ENCODE measurements at regions not wholly inside any gene's neighbourhood (a gene's known extent, or its start where the extent isn't known, plus 50 kb on each side); places are given as distances from the start of the nearest gene placed in this dataset.

DNA sequence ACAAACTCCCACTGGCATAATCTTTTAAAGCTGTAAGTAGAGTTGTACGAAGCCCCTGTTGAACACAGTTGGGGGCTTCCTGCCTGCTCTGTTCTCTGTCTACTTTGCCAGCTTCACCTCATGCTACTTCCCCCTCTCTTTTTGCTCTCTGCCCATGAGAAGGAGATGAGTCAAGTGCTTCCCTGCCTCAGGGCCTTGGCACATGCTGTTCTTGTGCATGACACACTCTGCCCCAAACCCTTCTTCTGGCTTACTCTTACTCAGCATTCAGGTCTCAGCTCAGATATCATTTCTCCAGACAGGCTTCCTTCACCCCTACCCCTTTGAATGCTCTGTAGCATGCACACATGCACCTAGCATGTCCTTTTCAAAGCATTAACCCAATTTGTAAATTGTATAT, 208.8 kb downstream of the FOXD2 start:
- Mint-ChIP-seq H3K4me1 (no peaks in the 10 kb centered on the region), H3K36me3 (no peaks in the 10 kb centered on the region), H3K4me3 (no peak overlapping the region), H3K9me3 (no peaks in the 10 kb centered on the region), H3K27ac (no peak overlapping the region), H3K27me3 (no peaks in the 10 kb centered on the region)
- Histone ChIP-seq H3K4me1 (ENCODE audit: control insufficient read depth, insufficient read depth, low read length, poor library complexity, severe bottlenecking) (no peaks in the 10 kb centered on the region), H3K4me3 (ENCODE audit: low read depth, low read length) (no peak overlapping the region), H3K9me3 (ENCODE audit: control insufficient read depth in 2 of 2, low read length in 2 of 2) (no peaks in the 10 kb centered on the region), H3K27me3 (ENCODE audit: control insufficient read depth, insufficient read depth, low read length) (no peaks in the 10 kb centered on the region), H3K27ac (ENCODE audit: insufficient read depth, low read length, poor library complexity, severe bottlenecking) (no peak overlapping the region), H3K36me3 (ENCODE audit: control insufficient read depth, insufficient read depth, low read length) (no peaks in the 10 kb centered on the region)
- DNase-seq: no peak
- no peak for ATAC-seq (ENCODE audit: low read depth in 2 of 2)

GRCh38 chr1:47647327-47647845, 209.5 kb downstream of the FOXD2 start:
- Mint-ChIP-seq H3K4me3 (no peak overlapping the region), H3K27ac (no peak overlapping the region), H3K36me3 (no peaks in the 10 kb centered on the region), H3K4me1 (no peaks in the 10 kb centered on the region), H3K27me3 (no peaks in the 10 kb centered on the region), H3K9me3 (no peaks in the 10 kb centered on the region)
- Histone ChIP-seq H3K4me3 (ENCODE audit: low read depth, low read length) (no peak overlapping the region), H3K4me1 (ENCODE audit: control insufficient read depth, insufficient read depth, low read length, poor library complexity, severe bottlenecking) (no peaks in the 10 kb centered on the region), H3K9me3 (ENCODE audit: control insufficient read depth in 2 of 2, low read length in 2 of 2) (no peaks in the 10 kb centered on the region), H3K27ac (ENCODE audit: insufficient read depth, low read length, poor library complexity, severe bottlenecking) (no peak overlapping the region), H3K36me3 (ENCODE audit: control insufficient read depth, insufficient read depth, low read length) (no peaks in the 10 kb centered on the region), H3K27me3 (ENCODE audit: control insufficient read depth, insufficient read depth, low read length) (no peaks in the 10 kb centered on the region)
- ATAC-seq (ENCODE audit: low read depth in 2 of 2) (no peak), DNase-seq (no peak)

DNA sequence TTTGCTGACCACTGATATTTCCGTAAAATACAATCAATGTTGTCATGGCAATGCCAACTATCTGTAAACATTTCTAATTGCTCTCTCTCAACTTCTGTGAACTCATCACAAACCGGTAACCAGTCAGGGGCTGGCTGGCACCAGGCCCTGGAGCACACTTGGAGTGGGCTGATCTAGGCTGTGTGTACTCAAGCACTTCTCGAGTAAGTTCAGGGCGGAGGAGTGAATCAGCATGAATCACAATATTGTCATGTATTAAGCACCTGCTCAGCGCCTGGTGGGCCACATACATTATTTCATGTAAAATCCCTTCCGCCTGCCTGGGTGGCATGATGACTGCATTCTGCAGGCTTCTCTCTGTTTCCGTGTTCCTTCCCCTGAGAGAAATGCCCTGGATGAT, 212.4 kb downstream of the FOXD2 start:
- Histone ChIP-seq H3K27me3 (ENCODE audit: control insufficient read depth, insufficient read depth, low read length) (no peaks in the 10 kb centered on the region), H3K9me3 (ENCODE audit: control insufficient read depth in 2 of 2, low read length in 2 of 2) (no peaks in the 10 kb centered on the region), H3K27ac (ENCODE audit: insufficient read depth, low read length, poor library complexity, severe bottlenecking) (no peak overlapping the region), H3K36me3 (ENCODE audit: control insufficient read depth, insufficient read depth, low read length) (no peaks in the 10 kb centered on the region), H3K4me3 (ENCODE audit: low read depth, low read length) (no peak overlapping the region), H3K4me1 (ENCODE audit: control insufficient read depth, insufficient read depth, low read length, poor library complexity, severe bottlenecking) (no peaks in the 10 kb centered on the region)
- H3K4me1 Mint-ChIP-seq: no peaks in the 10 kb centered on the region
- no peaks in the 10 kb centered on the region for H3K36me3 Mint-ChIP-seq
- no peak overlapping the region for H3K27ac Mint-ChIP-seq
- H3K4me3 Mint-ChIP-seq: no peak overlapping the region
- peaks cover 0 to 2% (median 0%) of the 10 kb centered on the region in 7 donors for H3K9me3 Mint-ChIP-seq
- DNase-seq (no peak), ATAC-seq (ENCODE audit: low read depth in 2 of 2) (no peak)
- peaks cover 4% of the 10 kb centered on the region for H3K27me3 Mint-ChIP-seq

- no peak for ATAC-seq (ENCODE audit: low read depth in 2 of 2)
- no peaks in the 10 kb centered on the region for H3K9me3 ChIP-seq (ENCODE audit: control insufficient read depth in 2 of 2, low read length in 2 of 2)
- H3K36me3 ChIP-seq (ENCODE audit: control insufficient read depth, insufficient read depth, low read length): no peaks in the 10 kb centered on the region
- no peak overlapping the region for H3K27ac ChIP-seq (ENCODE audit: insufficient read depth, low read length, poor library complexity, severe bottlenecking)
- no peaks in the 10 kb centered on the region for H3K4me1 ChIP-seq (ENCODE audit: control insufficient read depth, insufficient read depth, low read length, poor library complexity, severe bottlenecking)
- peaks cover 4% of the 10 kb centered on the region for H3K27me3 Mint-ChIP-seq
- H3K4me3 ChIP-seq (ENCODE audit: low read depth, low read length): no peak overlapping the region
- H3K27me3 ChIP-seq (ENCODE audit: control insufficient read depth, insufficient read depth, low read length): no peaks in the 10 kb centered on the region
- H3K27ac Mint-ChIP-seq: no peak overlapping the region
- no peak overlapping the region for H3K4me3 Mint-ChIP-seq
- peaks cover 0 to 2% (median 0%) of the 10 kb centered on the region in 7 donors for H3K9me3 Mint-ChIP-seq
- no peaks in the 10 kb centered on the region for H3K36me3 Mint-ChIP-seq
- no peaks in the 10 kb centered on the region for H3K4me1 Mint-ChIP-seq
- no peak for DNase-seq
These were observed 212.8 kb downstream of the FOXD2 start for GRCh38 chr1:47650611-47651010.

DNA sequence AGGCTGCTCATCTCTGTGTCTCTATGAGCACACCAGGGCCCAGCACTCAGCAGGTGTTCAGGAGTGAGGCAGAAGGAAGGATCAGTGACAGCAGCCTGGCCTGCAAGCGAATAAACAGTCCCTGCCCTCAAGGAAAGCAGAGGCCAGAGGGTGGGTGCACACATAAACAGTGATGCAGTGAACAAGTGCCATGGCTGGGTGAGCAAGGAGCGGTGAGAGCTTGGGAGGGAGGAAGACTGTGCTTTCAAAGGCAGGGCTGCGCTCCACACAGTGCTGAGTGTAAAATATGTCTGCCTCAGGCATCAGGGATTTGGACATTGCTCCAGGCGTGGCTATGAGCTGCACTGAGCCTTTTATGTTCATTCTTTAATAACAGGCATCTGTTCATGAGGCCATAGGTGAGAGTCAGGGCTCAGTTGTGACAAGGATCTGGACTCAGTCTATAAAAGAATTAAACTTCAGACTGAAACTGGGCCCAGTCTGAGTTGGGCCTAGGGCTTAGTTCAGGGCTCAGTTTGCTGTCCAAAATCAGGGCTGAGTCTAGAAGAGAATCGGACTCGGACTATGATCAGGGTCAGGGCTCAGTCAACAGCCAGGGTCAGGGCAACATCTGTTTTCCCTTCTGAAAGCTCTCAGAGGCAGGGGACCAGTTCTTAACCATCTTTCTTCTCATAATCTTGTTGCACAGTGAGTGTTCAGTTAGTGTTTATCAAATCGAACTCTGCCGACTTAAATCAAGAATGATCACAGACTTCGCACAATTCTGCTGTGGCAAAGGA, 213.7 kb downstream of the FOXD2 start:
- Histone ChIP-seq H3K27ac (ENCODE audit: insufficient read depth, low read length, poor library complexity, severe bottlenecking) (no peak overlapping the region), H3K36me3 (ENCODE audit: control insufficient read depth, insufficient read depth, low read length) (no peaks in the 10 kb centered on the region), H3K9me3 (ENCODE audit: control insufficient read depth in 2 of 2, low read length in 2 of 2) (no peaks in the 10 kb centered on the region), H3K4me3 (ENCODE audit: low read depth, low read length) (no peak overlapping the region), H3K4me1 (ENCODE audit: control insufficient read depth, insufficient read depth, low read length, poor library complexity, severe bottlenecking) (no peaks in the 10 kb centered on the region), H3K27me3 (ENCODE audit: control insufficient read depth, insufficient read depth, low read length) (no peaks in the 10 kb centered on the region)
- DNase-seq: no peak
- H3K27ac Mint-ChIP-seq: no peak overlapping the region
- H3K4me1 Mint-ChIP-seq: no peaks in the 10 kb centered on the region
- peaks cover 0 to 2% (median 0%) of the 10 kb centered on the region in 7 donors for H3K9me3 Mint-ChIP-seq
- H3K36me3 Mint-ChIP-seq: no peaks in the 10 kb centered on the region
- peaks cover 4% of the 10 kb centered on the region for H3K27me3 Mint-ChIP-seq
- ATAC-seq (ENCODE audit: low read depth in 2 of 2): no peak
- no peak overlapping the region for H3K4me3 Mint-ChIP-seq

DNA sequence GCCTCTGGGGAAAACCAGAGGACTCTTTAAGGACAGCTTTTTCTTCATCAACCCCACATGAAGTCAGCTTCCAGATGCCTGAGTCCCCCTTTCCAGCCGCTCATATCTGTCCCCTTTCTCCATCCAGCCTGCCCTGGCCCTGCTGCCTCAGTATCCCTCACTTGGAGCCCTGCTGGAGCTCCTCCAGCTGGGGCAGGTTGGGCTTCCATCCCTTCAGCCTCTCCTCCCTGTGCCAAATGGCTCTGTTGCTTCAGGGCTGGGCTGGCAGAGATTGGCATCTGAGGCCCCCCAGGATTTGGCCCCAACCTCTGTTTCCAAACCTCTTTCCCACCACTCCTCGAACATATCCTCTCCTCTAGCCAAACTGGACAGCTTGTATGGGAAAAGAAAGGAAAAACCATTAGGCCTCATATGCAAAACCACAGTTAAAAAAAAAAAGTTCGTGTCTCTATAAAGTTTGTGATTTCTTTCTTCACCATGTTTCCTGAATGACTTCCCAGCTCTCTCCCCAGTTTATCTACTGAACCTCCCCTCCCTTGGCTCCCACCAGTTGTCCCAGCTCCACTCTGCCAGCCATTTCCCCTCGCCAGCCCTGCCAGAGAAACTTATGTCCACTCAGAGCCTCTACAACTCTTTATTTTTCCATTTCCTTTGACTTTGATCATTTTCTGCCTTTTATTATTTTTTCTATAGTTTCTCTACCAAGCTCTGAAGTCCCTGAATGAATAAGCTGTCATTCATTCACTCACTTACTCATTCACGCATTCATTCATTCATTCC, 217.9 kb downstream of the FOXD2 start:
- H3K4me1 ChIP-seq (ENCODE audit: control insufficient read depth, insufficient read depth, low read length, poor library complexity, severe bottlenecking): no peaks in the 10 kb centered on the region
- no peak overlapping the region for H3K27ac ChIP-seq (ENCODE audit: insufficient read depth, low read length, poor library complexity, severe bottlenecking)
- Mint-ChIP-seq H3K4me1 (no peaks in the 10 kb centered on the region), H3K4me3 (no peak overlapping the region), H3K27ac (no peak overlapping the region), H3K9me3 (peaks cover 0 to 3% (median 0%) of the 10 kb centered on the region in 7 donors), H3K27me3 (peaks cover 4% of the 10 kb centered on the region), H3K36me3 (no peaks in the 10 kb centered on the region)
- DNase-seq (no peak), ATAC-seq (ENCODE audit: low read depth in 2 of 2) (no peak)
- H3K27me3 ChIP-seq (ENCODE audit: control insufficient read depth, insufficient read depth, low read length): no peaks in the 10 kb centered on the region
- no peaks in the 10 kb centered on the region for H3K9me3 ChIP-seq (ENCODE audit: control insufficient read depth in 2 of 2, low read length in 2 of 2)
- H3K36me3 ChIP-seq (ENCODE audit: control insufficient read depth, insufficient read depth, low read length): no peaks in the 10 kb centered on the region
- no peak overlapping the region for H3K4me3 ChIP-seq (ENCODE audit: low read depth, low read length)

DNA sequence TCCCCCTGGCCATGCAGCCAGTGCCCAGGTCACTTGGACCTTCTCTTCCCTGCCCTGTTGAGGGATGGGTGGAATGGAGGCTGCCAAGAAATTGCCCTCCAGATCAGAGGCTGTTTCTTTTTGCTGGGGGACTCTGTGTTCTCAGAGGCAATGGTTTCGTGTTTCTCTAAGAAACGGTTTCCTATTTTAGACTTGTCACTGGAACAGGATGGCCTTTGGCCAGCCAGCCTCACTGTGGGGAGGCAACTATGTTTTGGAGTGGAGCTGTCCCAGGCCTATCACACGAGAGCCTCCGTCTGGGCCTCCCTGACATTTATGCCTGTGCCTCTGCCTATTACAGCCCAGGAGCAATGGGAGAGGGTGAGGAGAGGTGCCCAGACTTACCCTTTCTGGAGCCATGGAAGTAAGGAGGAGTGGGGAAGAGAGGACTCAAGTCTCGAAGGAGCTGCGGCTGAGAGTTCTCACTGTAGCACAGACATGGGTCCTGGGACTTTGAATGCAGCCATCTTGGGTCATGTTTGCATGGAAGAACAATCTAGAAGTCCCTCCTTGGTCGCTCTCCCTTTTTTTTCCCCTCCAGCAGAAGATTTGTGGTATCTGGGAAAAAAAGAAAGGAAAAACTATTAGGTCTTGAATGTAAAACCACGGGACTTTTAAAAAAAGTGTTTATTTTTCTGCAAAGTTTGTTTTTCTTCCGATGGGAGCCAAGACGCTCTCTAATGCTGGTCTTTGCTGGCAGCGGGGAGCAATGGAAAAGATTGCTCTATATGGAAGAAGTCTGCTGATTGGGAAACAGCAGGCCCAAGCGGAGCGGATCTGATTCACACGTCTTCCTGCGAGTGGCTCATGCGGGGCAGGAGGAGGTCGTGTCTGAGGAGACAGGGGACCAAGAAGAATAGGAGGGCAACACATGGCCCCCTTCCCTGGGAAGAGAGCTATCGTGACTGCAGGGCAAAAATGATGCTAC, 219.2 kb downstream of the FOXD2 start:
- no peak overlapping the region for H3K27ac ChIP-seq (ENCODE audit: insufficient read depth, low read length, poor library complexity, severe bottlenecking)
- no peak overlapping the region for H3K4me3 Mint-ChIP-seq
- no peaks in the 10 kb centered on the region for H3K4me1 ChIP-seq (ENCODE audit: control insufficient read depth, insufficient read depth, low read length, poor library complexity, severe bottlenecking)
- H3K27ac Mint-ChIP-seq: no peak overlapping the region
- no peak overlapping the region for H3K4me3 ChIP-seq (ENCODE audit: low read depth, low read length)
- DNase-seq (no peak), ATAC-seq (ENCODE audit: low read depth in 2 of 2) (no peak)
- no peaks in the 10 kb centered on the region for H3K4me1 Mint-ChIP-seq
- H3K36me3 ChIP-seq (ENCODE audit: control insufficient read depth, insufficient read depth, low read length): no peaks in the 10 kb centered on the region
- no peaks in the 10 kb centered on the region for H3K9me3 ChIP-seq (ENCODE audit: control insufficient read depth in 2 of 2, low read length in 2 of 2)
- H3K27me3 ChIP-seq (ENCODE audit: control insufficient read depth, insufficient read depth, low read length): no peaks in the 10 kb centered on the region
- H3K9me3 Mint-ChIP-seq: peaks cover 0 to 3% (median 0%) of the 10 kb centered on the region in 7 donors
- no peaks in the 10 kb centered on the region for H3K36me3 Mint-ChIP-seq
- H3K27me3 Mint-ChIP-seq: peaks cover 4% of the 10 kb centered on the region

Data from CD4-positive, CD25-positive, alpha-beta regulatory T cell (primary cell).